ES-I3 (cell line): ENCODE measurements at regions not wholly inside any gene's neighbourhood (a gene's known extent, or its start where the extent isn't known, plus 50 kb on each side); places are given as distances from the start of the nearest gene placed in this dataset.
"Not testable (repeated sequence)": the region's sequence is repeated elsewhere in the genome, so short reads cannot be mapped to it uniquely, and the experiment has no call there.

ENCODE experiments used
- H3K36me3 ChIP-seq: 2 replicates; pipeline ENCODE4 v1.6.1; 2013; ENCODE audit warnings: mild to moderate bottlenecking, low read length, control low read depth, moderate library complexity; ENCODE audit not compliant: insufficient read depth
- H3K4me1 ChIP-seq: 2 replicates; pipeline ENCODE4 v1.6.1; 2013; ENCODE audit warnings: mild to moderate bottlenecking, control low read depth, low read length; ENCODE audit not compliant: insufficient read depth
- H3K9ac ChIP-seq: 2 replicates; pipeline ENCODE4 v1.6.1; 2013; ENCODE audit warnings: low read depth, mild to moderate bottlenecking, low read length, moderate library complexity
- H3K9me3 ChIP-seq: 2 replicates; pipeline ENCODE4 v1.6.1; 2013; ENCODE audit warnings: mild to moderate bottlenecking, low read length, moderate library complexity; ENCODE audit not compliant: control insufficient read depth, insufficient read depth

- no peaks in the 10 kb centered on the region for H3K9me3 ChIP-seq
- no peaks in the 10 kb centered on the region; the same call in 1 of the 2 replicates for H3K4me1 ChIP-seq
- no peaks in the 10 kb centered on the region for H3K36me3 ChIP-seq
- no peak overlapping the region for H3K9ac ChIP-seq
Measured at GRCh38 chr6:121880831-121881230, 445.4 kb downstream of the GJA1 start.

GRCh38 chr6:121881974-121882667 lies 446.7 kb downstream of the GJA1 start:
- Histone ChIP-seq H3K36me3 (no peaks in the 10 kb centered on the region), H3K9me3 (no peaks in the 10 kb centered on the region), H3K9ac (no peak overlapping the region), H3K4me1 (no peaks in the 10 kb centered on the region; the same call in 1 of the 2 replicates)

GRCh38 chr6:121884091-121884490 lies 448.6 kb downstream of the GJA1 start:
- H3K4me1 ChIP-seq, result no peaks in the 10 kb centered on the region; the same call in 1 of the 2 replicates
- no peak overlapping the region for H3K9ac ChIP-seq
- no peaks in the 10 kb centered on the region for H3K9me3 ChIP-seq
- H3K36me3 ChIP-seq, result no peaks in the 10 kb centered on the region

- H3K9ac ChIP-seq, result no peak overlapping the region
- no peaks in the 10 kb centered on the region; the same call in 1 of the 2 replicates for H3K4me1 ChIP-seq
- H3K9me3 ChIP-seq, result no peaks in the 10 kb centered on the region
- H3K36me3 ChIP-seq, result no peaks in the 10 kb centered on the region
Measured at GRCh38 chr6:121884620-121885019, 449.2 kb downstream of the GJA1 start.

- Histone ChIP-seq H3K4me1 (peaks cover 7% of the 10 kb centered on the region; the same call in 1 of the 2 replicates), H3K9me3 (no peaks in the 10 kb centered on the region), H3K9ac (no peak overlapping the region), H3K36me3 (no peaks in the 10 kb centered on the region)
Measured at GRCh38 chr6:121885399-121886152, 450.1 kb downstream of the GJA1 start.

- Histone ChIP-seq H3K4me1 (peaks cover 7% of the 10 kb centered on the region; the same call in 1 of the 2 replicates), H3K9me3 (no peaks in the 10 kb centered on the region), H3K9ac (no peak overlapping the region), H3K36me3 (no peaks in the 10 kb centered on the region)
Measured at GRCh38 chr6:121886223-121886830, 450.9 kb downstream of the GJA1 start.

- Histone ChIP-seq H3K9me3 (no peaks in the 10 kb centered on the region), H3K9ac (no peak overlapping the region), H3K4me1 (peaks cover 7% of the 10 kb centered on the region; the same call in 1 of the 2 replicates), H3K36me3 (no peaks in the 10 kb centered on the region)
Measured at GRCh38 chr6:121887724-121888123, 452.3 kb downstream of the GJA1 start.

- no peak overlapping the region for H3K9ac ChIP-seq
- no peaks in the 10 kb centered on the region for H3K9me3 ChIP-seq
- H3K36me3 ChIP-seq, result no peaks in the 10 kb centered on the region
- H3K4me1 ChIP-seq, result peaks cover 7% of the 10 kb centered on the region; the same call in 1 of the 2 replicates
Measured at GRCh38 chr6:121890307-121890910, 455.0 kb downstream of the GJA1 start.

- not testable (repeated sequence) for H3K36me3 ChIP-seq, H3K9ac ChIP-seq, H3K9me3 ChIP-seq
- H3K4me1 ChIP-seq, result peaks cover 16% of the 10 kb centered on the region; the same call in 1 of the 2 replicates
Measured at GRCh38 chr6:121895731-121896130, 460.3 kb downstream of the GJA1 start.

- peaks cover 16% of the 10 kb centered on the region; the same call in 1 of the 2 replicates for H3K4me1 ChIP-seq
- H3K9me3 ChIP-seq, result no peaks in the 10 kb centered on the region
- H3K9ac ChIP-seq, result no peak overlapping the region
- no peaks in the 10 kb centered on the region for H3K36me3 ChIP-seq
Measured at GRCh38 chr6:121896363-121896762, 460.9 kb downstream of the GJA1 start.

- Histone ChIP-seq H3K9ac (no peak overlapping the region), H3K36me3 (no peaks in the 10 kb centered on the region), H3K9me3 (no peaks in the 10 kb centered on the region), H3K4me1 (peaks cover 16% of the 10 kb centered on the region; the same call in 1 of the 2 replicates)
Measured at GRCh38 chr6:121896771-121897170, 461.3 kb downstream of the GJA1 start.

- H3K4me1 ChIP-seq, result peaks cover 16% of the 10 kb centered on the region; the same call in 1 of the 2 replicates
- H3K9ac ChIP-seq, result no peak overlapping the region
- H3K9me3 ChIP-seq, result no peaks in the 10 kb centered on the region
- H3K36me3 ChIP-seq, result no peaks in the 10 kb centered on the region
Measured at GRCh38 chr6:121897337-121897760, 461.9 kb downstream of the GJA1 start.

GRCh38 chr6:121901432-121901831 lies 466.0 kb downstream of the GJA1 start:
- Histone ChIP-seq H3K9ac (no peak overlapping the region), H3K9me3 (peaks cover 3% of the 10 kb centered on the region; the same call in 1 of the 2 replicates), H3K36me3 (no peaks in the 10 kb centered on the region), H3K4me1 (peaks cover 16% of the 10 kb centered on the region; the same call in 1 of the 2 replicates)

GRCh38 chr6:121904559-121904958 lies 469.1 kb downstream of the GJA1 start:
- H3K36me3 ChIP-seq, result no peaks in the 10 kb centered on the region
- H3K9me3 ChIP-seq, result peaks cover 5% of the 10 kb centered on the region; the same call in 1 of the 2 replicates
- no peaks in the 10 kb centered on the region for H3K4me1 ChIP-seq
- no peak overlapping the region for H3K9ac ChIP-seq
